ENCODE measurements at regions not wholly inside any gene's neighbourhood (a gene's known extent, or its start where the extent isn't known, plus 50 kb on each side); places are given as distances from the start of the nearest gene placed in this dataset.

DNA sequence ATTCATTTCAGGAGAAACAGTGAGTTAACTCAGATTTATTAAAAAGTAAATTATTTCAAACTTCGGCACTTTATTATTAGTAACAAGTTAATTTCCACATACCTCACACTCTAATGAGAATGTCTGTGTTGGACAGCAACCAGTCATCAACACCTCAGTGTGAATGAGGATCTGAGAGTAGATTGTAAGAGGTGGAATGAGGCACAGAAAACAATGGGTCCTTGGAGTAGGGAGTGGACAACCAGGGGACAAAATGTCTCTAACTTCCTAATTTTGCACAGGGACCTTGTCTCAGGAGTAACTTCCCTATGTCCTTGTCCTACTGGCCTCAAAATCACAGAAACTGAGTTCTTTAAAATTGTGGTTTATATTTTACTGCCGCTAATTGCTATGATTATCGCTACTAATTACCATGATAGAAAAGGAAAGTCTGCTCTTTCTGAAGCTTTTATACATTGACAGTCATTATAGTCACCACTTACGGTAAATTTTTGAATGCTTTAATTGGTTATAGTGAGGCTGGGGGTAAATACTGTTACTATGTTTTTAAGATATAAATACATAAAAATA lies 82.2 kb upstream of the LRPPRC start:
- no peak for TF ChIP-seq CTCF (conservative IDR thresholded peaks at IDR 0.05; ENCODE audit: low read length)
- no peak for TF ChIP-seq EZH2phosphoT487 (IDR thresholded peaks at IDR 0.05; ENCODE audit: borderline replicate concordance, low read depth, low read length)

Data from OCI-LY7 (cell line).